GM19240 (cell line): ENCODE measurements at regions not wholly inside any gene's neighbourhood (a gene's known extent, or its start where the extent isn't known, plus 50 kb on each side); places are given as distances from the start of the nearest gene placed in this dataset.

Experiments used
- DNase-seq: peaks from one replicate; pipeline ENCODE4 v3.0.0; 2011; ENCODE audit warnings: low spot score; ENCODE audit not compliant: insufficient read length

DNA sequence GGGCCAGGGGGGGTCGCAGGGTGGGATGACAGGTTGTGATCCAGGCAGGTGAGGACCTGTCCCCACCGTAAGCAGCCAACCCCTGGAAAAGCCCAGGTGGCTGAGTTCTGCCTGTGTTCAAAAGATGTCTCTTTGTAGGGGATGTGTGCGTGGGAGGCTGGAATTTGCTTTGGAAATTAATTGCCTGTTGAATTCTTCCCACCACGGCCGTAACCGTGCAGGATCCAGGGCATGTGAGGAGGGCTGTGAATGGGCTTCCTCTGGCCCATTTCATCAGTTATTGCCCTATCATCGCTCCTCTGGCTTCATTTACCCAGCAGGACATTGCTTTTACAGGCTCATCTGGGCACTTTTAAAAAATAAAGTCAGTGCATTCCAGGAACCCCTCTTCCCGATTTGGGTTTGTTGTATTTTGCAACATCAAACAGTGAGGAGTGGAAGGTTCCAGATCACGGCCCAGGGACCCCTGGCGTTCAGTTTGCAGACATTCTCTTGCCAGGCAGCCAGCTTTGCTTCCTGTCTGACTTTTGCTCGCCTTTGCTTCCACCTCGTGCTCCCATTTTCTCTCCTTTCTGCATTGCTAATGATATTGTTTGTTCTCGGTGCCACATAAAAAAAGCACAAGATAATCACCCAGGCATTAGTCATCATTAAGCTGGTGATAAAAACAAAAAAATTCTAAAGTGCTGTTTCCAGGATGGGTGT, 1306.6 kb downstream of the BRD1 start:
- no peak for DNase-seq

GRCh38 chr22:48520207-48520606, 1307.5 kb downstream of the BRD1 start:
- DNase-seq = no peak

GRCh38 chr22:48517039-48518030, 1310.3 kb downstream of the BRD1 start:
- no peak for DNase-seq

DNA sequence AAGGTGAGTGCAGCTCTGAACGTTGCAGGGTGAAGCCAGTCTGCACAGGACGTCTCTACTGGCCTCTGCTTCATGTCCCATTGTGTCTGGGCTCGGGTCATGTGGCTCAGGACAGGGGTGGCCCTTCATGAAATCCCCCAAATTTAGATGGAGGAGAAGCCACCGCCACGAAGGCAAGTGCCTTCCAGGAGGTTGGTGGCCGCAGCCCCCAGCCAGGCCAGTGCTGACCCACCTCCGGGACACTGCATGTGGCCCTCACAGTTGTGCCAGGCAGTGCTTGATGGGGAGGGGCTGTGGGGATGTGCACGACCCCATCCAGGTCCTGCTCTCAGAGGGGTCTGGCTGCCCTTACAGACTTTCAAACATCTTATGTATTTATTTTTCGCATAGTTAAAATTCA, 1311.1 kb downstream of the BRD1 start:
- DNase-seq = no peak

DNA sequence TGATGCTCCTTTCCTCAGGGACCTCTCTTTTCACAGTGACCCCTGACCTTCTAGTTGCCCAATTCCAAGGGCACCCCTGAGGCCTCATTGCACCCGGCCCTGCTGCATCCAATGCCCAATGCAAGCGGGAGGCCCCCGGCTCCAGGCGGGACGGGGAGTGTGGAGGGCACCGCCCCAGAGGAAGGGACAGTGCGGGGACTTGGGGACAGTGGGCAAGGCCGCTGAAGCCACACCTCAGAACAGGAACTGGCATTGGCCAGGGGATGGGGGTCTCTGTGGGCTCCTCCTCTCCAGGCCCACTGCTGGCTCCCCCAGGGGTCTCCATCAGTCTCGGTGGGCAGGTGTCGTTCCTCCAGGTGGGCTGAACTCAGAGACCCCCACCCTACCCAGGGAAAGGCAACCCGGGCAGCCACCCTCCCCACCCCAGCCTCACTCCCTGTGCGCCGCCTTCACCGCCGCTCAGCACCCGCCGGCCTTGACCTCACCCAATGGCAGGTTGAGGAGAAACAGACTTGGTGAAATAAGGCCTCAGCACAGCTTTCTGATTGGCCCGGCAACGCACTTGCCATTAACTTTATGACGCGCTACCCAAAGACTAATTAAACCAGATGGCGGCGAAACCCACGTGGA, 1312.0 kb downstream of the BRD1 start:
- no peak for DNase-seq

GRCh38 chr22:48513929-48514328, 1313.7 kb downstream of the BRD1 start:
- DNase-seq = no peak

- DNase-seq = no peak
Measured at GRCh38 chr22:48513446-48513845, 1314.2 kb downstream of the BRD1 start.

- DNase-seq = no peak
Measured at GRCh38 chr22:48511781-48512327, 1315.8 kb downstream of the BRD1 start.

GRCh38 chr22:48511211-48511610, 1316.5 kb downstream of the BRD1 start:
- no peak for DNase-seq

GRCh38 chr22:48510599-48510998, 1317.1 kb downstream of the BRD1 start:
- no peak for DNase-seq

- DNase-seq = no peak
Measured at GRCh38 chr22:48507595-48508350, 1319.9 kb downstream of the BRD1 start.

DNA sequence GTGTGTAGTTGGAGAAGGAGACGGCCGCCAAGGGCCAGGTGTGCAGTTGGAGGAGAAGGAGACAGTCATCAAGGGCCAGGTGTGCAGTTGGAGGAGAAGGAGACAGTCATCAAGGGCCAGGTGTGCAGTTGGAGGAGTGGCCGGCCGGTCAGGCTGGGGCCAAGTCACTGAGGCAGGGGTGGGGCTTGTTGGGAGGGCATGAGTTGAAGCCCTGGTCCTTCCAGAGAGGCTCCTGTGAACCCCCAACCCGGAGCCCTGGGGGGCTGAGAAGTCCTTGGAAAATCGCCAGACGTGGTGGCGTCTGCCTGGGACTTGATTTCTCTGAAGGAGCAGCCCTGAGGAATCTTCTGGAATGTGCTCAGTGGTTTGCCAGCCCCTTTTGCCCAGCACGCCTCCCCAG, 1320.5 kb downstream of the BRD1 start:
- DNase-seq = no peak

DNA sequence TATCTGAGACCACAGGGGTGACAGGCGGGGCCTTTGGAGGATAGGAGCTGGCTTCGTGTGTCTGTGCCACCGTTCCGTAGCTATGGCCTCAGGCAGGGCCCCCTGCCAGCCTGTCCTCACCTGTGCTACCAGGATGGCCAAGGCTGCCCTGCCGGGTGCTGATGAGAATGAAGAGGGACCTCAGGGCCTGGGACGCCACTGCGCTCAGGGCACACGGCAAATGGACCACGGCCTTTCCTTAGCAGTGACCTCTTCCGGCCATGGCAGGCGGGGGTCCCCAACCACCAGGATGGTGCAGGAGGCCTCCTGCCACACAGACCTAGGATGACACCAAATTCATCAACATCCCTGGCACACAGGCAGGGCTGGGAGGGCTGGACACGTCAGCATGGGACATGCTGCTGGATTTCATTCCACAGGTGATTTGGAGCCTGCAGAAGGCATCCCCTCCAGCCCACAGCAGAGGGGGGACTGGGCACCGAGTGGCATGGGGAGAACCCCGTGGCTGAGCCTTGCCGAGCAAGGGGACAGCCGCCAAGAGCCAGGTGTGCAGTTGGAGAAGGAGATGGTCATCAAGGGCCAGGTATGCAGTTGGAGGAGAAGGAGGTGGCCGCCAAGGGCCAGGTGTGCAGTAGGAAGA, 1321.0 kb downstream of the BRD1 start:
- no peak for DNase-seq

DNA sequence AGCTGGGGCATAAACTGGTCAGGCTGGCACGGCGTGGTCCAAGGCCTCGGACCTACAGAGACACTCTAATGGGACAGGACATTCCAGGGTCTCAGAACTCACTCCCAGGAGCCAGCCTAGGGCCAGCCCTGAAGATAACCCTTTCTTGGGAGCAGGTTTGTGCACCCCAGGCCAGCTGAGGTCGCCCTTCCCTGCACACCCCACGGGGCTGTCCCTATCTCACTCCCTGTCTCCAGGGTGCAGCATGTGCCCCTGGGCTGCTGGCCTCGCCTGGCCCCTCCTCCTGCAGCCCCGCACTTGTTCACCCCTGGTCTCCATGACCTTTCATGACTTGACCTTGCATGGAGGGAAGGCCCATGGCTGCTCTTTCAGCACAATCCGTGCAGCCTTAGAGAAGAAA, 1321.8 kb downstream of the BRD1 start:
- no peak for DNase-seq

GRCh38 chr22:48504519-48505140, 1323.0 kb downstream of the BRD1 start:
- DNase-seq = no peak

GRCh38 chr22:48503876-48504275, 1323.8 kb downstream of the BRD1 start:
- DNase-seq = no peak

DNA sequence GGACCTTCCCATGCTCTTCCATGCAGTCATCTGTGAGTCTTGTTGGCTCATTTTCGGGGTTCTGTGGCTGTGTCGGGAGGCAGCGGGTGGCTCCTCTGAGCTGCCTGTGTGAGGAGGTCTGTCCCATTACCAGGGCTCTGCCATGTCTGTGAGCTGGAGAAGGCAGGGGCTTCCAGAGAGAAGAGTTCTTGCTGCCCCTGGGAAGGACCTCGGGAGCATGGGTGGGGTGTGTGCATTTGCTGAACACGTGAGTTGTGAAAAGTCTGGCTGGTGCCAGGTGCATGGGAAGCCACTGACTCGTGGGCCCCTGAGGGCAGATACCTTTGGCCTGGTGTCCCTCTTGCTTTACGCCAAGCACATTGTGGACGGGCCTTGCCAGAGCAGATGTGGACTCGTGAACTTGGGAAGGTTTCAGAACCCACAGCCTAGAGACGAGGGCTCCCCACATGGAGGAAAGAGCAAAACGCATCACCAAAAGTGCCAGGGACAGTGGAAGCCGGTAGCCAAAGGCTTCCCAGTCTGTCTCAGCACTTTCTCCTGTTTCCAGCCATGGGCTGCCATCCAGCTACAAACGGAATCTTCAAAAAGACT, 1324.5 kb downstream of the BRD1 start:
- no peak for DNase-seq

- no peak for DNase-seq
Measured at GRCh38 chr22:48501231-48501750, 1326.4 kb downstream of the BRD1 start.

DNA sequence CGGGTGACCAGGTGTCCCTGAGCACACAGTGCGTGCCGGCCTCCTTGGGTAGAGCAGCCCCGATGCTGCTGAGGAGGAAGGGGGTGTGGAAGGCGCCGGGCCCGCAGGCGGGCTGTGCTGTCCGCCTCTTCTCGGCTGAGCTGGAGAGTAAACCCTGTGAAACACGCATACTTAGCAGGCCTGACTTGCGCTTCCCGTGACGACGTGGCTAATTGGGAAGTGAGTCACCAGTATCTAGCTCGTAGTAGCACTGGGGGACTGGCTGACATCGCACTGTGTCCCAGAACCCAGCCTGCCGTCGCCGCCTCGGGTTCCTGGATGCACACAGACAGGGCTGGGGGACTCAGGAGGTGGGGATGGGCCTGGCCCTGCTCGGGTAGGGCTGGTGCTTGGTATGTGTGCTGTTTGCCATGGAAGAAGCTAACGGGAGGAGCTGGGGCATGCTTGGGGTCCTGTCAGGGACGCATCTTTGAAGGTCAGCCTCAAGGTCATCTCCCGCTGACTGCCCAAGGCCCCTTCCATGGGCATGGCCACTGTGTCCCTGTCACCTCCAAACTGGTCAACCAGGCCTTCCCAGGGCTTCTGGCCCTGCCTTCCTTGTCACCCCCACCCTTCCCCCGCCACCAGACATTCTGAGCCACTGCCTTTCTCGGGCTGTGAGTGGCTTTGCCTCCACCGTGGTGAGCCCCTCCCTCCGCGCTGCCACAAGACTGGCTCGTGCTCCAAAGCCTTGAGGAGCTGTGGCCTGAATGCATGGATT, 1327.0 kb downstream of the BRD1 start:
- no peak for DNase-seq
